ENCODE measurements at regions not wholly inside any gene's neighbourhood (a gene's known extent, or its start where the extent isn't known, plus 50 kb on each side); places are given as distances from the start of the nearest gene placed in this dataset.

- DNase-seq: no peak
These were observed 181.9 kb downstream of the SCP2D1 start for GRCh38 chr20:18995455-18995854.

GRCh38 chr20:18999086-18999485 is 185.5 kb downstream of the SCP2D1 start:
- DNase-seq: no peak

- DNase-seq: no peak
These were observed 186.5 kb downstream of the SCP2D1 start for GRCh38 chr20:19000078-19000477.

GRCh38 chr20:19001177-19001576 is 187.6 kb downstream of the SCP2D1 start:
- DNase-seq: no peak

- DNase-seq: peak in 13 of 56 donors; percentile 3 to 38 (median 7)
These were observed 190.1 kb downstream of the SCP2D1 start for GRCh38 chr20:19003366-19004336.

GRCh38 chr20:19004975-19005374 is 191.4 kb downstream of the SCP2D1 start:
- DNase-seq: no peak

- no peak for DNase-seq
These were observed 194.9 kb downstream of the SCP2D1 start for GRCh38 chr20:19008497-19008896.

GRCh38 chr20:19009081-19009688 is 195.6 kb downstream of the SCP2D1 start:
- DNase-seq: no peak

- DNase-seq: no peak
These were observed 199.1 kb downstream of the SCP2D1 start for GRCh38 chr20:19012676-19013075.

GRCh38 chr20:19013907-19014306 is 198.5 kb upstream of the SLC24A3 start:
- DNase-seq: no peak

GRCh38 chr20:19015351-19016139 is 196.9 kb upstream of the SLC24A3 start:
- no peak for DNase-seq

GRCh38 chr20:19016140-19016497 is 196.3 kb upstream of the SLC24A3 start:
- DNase-seq: no peak

- DNase-seq: no peak
These were observed 195.2 kb upstream of the SLC24A3 start for GRCh38 chr20:19017104-19017690.

- no peak for DNase-seq
These were observed 193.6 kb upstream of the SLC24A3 start for GRCh38 chr20:19018881-19019280.

GRCh38 chr20:19019734-19020364 is 192.6 kb upstream of the SLC24A3 start:
- DNase-seq: no peak

GRCh38 chr20:19021406-19022117 is 190.9 kb upstream of the SLC24A3 start:
- DNase-seq: no peak

- no peak for DNase-seq
These were observed 190.3 kb upstream of the SLC24A3 start for GRCh38 chr20:19022118-19022575.

GRCh38 chr20:19022791-19023448 is 189.5 kb upstream of the SLC24A3 start:
- no peak for DNase-seq

GRCh38 chr20:19024296-19025035 is 188.0 kb upstream of the SLC24A3 start:
- DNase-seq: no peak

Data from amygdala (tissue), 56 donors.